Limb (tissue), 2 donors: ENCODE measurements at regions not wholly inside any gene's neighbourhood (a gene's known extent, or its start where the extent isn't known, plus 50 kb on each side); places are given as distances from the start of the nearest gene placed in this dataset.
"Not testable (repeated sequence)": the region's sequence is repeated elsewhere in the genome, so short reads cannot be mapped to it uniquely, and the experiment has no call there.

Source experiments
- DNase-seq, 2 donors: peaks; one replicate each; pipeline ENCODE4 v3.0.0-alpha.2; 2016; ENCODE audit errors: extremely low spot score in 2 of 2

GRCh38 chr1:8228253-8228652, 89.7 kb upstream of the SLC45A1 start:
- DNase-seq, result no peak

- not testable (repeated sequence) for DNase-seq
Measured at GRCh38 chr1:8227674-8228073, 90.2 kb upstream of the SLC45A1 start.

- no peak for DNase-seq
Measured at GRCh38 chr1:8226747-8227146, 91.2 kb upstream of the SLC45A1 start.

DNA sequence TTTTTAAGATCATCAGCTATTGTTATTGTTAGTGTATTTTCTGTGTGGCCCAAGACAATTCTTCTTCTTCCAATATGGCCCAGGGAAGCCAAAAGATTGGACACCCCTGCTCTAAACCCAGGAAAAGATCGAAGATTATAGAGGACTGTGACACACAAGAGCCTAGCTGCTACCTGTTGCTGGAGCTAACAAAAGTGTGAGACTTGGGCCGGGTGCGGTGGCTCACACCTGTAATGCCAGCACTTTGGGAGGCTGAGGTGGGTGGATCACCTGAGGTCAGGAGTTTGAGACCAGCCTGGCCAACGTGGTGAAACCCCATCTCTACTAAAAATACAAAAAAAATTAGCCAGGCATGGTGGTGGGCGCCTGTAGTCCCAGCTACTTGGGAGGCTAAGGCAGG, 91.9 kb upstream of the SLC45A1 start:
- DNase-seq, result not testable (repeated sequence)

GRCh38 chr1:8223526-8223925, 94.4 kb upstream of the SLC45A1 start:
- no peak for DNase-seq

DNA sequence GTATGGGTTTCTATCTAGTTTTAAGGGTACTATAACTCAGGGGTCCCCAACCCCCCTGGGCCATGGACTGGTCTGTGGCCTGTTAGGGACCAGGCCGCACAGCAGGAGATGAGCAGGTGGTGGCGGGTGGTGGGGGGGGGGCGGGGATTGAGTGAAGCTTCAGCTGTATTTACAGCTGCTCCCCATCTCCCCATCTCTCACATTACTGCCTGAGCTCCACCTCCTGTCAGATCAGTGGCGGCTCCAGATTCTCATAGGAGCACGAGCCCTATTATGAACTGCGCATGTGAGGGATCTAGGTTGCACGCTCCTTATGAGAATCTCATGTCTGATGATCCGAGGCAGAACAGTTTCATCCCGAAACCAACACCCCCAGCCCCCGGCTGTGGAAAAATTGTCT, 95.1 kb upstream of the SLC45A1 start:
- DNase-seq, result no peak

DNA sequence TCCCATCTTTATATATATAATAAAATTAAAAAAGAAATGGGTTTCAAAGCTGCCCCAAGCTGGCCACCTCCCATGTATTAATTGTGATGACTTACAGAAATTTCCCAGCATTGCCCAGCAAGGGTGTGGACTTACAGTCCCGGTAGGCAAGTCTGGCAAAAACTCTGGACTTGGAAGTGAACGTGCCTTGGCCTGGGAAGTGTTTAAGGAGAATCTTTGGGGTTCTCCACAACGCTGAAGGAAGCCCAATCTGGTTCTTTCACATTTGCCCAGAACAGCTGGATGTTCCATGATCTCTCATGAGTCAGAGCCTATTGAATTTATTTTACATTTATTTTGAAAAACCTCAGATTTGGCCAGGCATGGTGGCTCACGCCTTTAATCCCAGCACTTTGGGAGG, 98.4 kb upstream of the SLC45A1 start:
- DNase-seq, result no peak

DNA sequence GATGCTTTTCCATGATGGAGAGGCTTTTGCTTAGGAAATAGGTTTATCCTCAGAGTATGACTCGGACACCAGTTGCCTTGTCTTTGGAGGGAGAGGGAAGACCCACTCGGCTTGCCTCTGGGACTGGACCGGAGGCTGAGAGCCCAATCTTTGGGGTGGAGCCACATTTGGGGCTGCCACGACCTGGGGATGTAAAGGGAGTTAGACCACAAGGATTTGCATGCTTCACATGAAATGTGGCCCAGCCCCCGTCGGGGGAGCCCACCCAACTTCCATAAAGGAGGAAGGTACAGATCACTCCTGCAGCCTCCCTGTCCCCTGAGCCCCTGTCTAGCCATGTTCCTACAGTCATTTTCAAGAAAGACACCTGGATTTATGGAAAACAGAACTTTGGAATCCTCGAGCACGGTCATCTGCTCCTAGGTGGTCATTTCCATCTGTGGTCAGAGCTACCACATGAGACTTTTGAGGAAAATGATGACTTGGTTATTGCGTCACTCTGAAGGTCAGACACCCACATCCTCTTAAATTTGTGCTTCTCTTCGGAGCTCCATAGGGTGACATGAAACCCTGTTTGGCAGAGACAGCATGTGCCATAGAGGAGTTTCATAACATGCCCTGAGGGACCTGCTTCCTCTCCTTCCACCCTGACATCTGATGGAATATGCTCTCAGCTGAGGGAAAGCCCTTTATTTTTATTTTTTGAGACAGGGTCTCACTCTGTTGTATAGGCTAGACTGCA, 99.4 kb upstream of the SLC45A1 start:
- no peak for DNase-seq

GRCh38 chr1:8217809-8218208, 100.1 kb upstream of the SLC45A1 start:
- DNase-seq, result no peak

DNA sequence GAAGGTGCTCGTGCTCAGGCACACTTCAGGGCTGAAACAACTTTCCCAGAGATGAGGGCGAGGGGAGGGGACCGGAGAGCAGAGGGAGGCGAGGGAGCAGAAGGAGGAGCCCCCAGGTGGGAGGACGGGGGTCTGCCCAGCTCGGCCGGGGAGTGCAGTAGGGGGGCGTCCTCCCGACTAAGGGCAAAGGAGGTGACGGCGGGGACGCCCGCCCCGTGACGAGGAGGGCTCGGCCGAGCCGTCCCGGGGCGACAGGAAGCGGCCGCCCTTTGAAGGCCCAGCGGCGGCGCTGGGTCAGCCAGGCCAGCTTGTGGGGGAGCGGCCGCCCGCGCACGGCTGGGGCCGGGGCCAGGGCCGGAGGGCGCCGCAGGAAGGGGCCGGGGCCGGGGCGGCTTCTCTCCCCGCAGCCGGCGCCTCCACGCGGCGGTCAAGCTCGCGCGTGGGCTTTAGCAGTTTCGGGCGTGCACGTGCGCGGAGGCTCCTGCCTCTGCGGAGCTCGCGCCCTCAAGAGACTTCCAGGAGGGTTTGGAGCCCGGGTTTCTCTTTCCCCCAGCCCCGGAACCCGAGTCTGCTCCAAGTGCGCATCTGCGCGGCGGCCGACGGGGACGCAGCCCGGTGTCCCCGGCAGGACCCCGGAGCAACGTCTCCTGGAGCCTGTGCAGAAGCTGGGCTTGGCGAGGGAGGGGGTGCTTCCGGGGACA, 100.8 kb upstream of the SLC45A1 start:
- DNase-seq, result peak; percentile 38 to 63

DNA sequence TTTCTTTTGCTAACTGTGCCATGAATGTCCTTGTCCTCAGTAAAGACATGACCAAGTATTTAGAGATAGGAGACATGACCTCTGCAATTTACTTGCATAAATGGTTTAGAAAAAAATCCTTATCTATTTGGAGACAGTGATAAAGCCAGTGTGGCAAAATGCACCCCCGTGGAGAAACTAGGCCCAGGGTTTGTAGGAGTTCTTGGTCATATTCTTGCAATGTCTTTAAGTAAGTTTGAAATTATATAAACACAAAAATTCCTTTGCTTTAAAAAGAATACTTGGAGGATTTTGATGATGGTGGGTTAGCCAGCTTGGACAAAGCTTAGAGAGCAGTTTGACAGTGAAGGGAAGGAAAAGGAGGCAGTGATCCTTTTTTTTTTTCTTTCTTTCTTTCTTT, 101.9 kb upstream of the SLC45A1 start:
- DNase-seq, result no peak

GRCh38 chr1:8214501-8215173, 103.3 kb upstream of the SLC45A1 start:
- DNase-seq, result no peak

GRCh38 chr1:8213676-8214075, 104.2 kb upstream of the SLC45A1 start:
- no peak for DNase-seq

- no peak for DNase-seq
Measured at GRCh38 chr1:8213136-8213535, 104.8 kb upstream of the SLC45A1 start.

- no peak for DNase-seq
Measured at GRCh38 chr1:8212580-8213031, 105.3 kb upstream of the SLC45A1 start.

- DNase-seq, result no peak
Measured at GRCh38 chr1:8211883-8212579, 105.9 kb upstream of the SLC45A1 start.

- no peak for DNase-seq
Measured at GRCh38 chr1:8211251-8211882, 106.5 kb upstream of the SLC45A1 start.

GRCh38 chr1:8207202-8207601, 110.7 kb upstream of the SLC45A1 start:
- DNase-seq, result no peak

- DNase-seq, result no peak
Measured at GRCh38 chr1:8206391-8206790, 111.5 kb upstream of the SLC45A1 start.

DNA sequence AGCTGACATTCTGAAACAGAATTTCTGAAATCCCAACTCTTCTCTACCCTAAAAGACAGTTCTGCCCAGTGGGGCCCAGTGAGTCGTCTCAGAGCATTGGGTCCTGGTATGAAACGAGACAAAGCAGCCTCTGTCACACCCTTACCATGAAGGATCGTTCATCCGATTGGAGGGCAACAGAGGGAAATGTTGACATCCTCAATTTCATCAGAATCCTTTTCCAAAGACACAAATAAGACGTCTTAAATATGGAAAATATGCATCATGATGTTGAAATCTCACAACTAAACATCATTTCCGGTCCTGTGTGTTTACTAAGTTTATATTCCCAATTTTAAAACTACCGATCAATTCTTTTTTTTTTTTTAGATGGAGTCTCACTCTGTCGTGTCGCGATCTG, 112.1 kb upstream of the SLC45A1 start:
- DNase-seq, result no peak

DNA sequence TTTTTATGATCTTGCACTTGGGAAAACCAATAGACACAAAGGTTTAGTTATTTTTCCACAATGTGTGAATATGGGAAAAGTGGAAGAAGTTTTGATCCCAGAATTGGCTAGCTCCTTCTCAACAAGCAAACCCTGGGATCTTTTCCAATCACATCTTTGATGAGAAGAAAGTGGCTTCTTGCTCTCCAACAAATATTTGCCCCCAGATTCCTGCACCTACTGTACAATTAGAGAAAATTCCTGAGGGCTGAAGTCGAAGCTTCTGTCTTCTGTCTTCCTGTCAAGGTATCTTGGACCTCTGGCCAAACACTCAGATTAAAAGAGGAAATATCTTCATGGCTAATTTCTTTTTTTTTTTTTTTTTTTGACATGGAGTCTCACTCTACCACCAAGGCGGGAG, 113.1 kb upstream of the SLC45A1 start:
- DNase-seq, result no peak
